Putamen (tissue), 1 donor: ENCODE measurements at regions not wholly inside any gene's neighbourhood (a gene's known extent, or its start where the extent isn't known, plus 50 kb on each side); places are given as distances from the start of the nearest gene placed in this dataset.
"Not testable (repeated sequence)": the region's sequence is repeated elsewhere in the genome, so short reads cannot be mapped to it uniquely, and the experiment has no call there.

Experiments used
- DNase-seq: peaks from one replicate; pipeline ENCODE4 v3.0.0-alpha.2; 2016; ENCODE audit warnings: low spot score

DNA sequence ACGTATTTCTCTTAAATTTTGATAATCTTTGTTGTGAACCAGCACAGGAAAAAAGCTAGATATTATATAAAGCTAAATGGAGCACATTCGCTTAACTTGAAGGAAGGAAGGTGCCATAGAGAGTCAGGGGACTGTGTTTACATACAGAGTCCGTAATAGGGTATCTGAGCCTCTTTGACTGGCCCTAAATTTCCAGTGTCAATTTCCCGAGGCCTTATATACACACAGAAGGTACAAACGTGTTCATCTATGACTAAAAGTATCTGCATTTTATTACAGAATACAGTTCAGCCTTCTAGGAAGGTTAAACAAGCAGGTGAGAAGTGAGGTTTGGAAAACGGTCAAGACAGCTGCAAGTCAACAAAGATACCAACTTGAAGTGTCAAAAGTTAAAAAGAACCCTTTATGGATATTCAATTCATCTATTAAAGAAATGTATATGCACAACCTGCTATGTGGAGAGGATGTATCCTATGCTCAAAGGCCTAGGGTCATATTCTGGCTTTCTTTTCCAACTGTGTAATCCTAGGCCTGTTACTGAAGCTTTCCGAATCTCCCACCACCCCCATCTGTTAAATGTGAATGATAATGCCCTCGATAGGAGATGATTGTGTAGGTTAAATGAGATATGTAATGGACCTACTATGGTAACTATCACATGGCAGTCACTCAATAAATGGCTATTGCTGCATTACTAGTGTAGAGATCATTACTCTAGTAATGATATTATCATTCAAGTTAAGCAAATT, 263.7 kb upstream of the MAF start:
- DNase-seq, result no peak

DNA sequence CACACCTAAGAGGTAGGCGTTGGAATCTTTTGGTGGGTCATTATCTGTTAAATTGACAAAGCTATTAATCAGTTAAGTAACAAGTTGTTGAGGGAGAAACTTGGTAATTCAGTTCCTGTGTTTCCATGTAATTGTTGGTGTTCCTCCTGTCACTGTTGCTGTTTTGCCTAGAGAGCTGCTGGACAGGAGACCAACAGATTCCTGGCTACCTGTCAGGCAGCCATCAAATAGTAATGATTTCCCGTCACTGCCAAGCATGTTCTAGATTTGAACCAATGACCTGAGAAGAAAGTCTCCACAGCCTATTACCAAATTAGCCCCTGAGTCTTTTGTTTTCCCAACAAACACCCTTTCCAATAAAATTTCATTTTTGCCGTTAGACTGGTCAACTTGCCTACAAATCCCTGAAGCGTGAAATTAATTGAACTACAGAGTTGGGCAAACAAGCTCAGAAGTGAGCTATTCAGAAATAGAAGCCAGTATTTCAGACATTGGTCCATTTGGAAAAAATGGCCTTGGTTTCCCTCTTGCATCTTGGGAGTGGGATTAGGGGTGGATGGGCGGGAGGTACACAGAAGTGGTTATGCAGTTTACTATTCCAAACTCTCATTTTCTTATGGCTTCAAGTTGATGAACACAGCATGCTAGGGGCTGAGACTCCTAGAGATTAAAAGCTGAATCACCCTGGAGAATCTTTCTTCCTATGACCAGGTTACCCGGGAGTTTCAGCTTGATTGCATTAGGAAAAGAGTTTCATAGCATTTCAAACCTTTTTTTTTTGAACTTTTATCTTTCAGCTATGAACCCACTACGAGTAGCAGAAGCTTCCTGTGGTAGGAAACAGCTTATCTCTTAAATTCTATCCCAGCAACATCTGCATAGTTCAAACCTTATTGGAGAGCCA, 262.8 kb upstream of the MAF start:
- no peak for DNase-seq

DNA sequence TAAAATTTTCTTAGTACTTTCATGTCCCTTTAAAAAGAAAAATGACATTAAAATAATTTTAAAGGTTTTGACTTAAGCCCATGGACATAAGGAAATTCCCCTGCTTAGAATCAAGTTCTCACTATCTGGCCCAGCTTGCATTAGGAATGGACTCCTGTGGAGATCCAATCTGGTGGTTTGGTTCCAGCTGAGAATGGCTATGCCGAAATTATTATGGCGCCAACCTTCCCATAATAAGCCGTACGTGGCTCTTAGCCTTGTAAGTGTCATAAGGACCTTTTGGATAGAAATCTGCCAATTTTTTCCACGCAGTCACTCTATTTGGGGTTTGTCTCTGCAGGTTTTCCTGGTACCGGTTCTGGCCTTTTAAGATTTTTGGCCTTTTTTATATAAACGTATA, 262.1 kb upstream of the MAF start:
- DNase-seq, result no peak

DNA sequence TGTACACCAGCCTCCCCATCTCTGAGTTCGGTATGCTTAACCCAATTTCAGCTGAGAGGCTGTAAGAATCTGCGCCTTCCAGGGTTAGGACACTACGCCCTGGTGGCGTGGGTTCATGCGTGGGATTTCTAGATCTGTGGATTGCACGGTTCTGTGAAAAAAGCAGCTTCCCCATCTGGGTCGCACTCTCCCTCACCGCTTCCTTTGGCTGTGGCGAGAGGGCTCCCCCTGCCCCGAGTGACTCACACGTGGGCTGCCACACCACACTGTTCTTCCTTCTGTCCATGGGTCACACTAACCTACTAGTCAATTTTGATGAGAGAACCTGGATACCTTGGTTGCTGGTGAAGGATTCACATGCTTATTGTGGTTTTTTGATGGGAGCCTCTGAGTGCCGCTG, 256.0 kb upstream of the MAF start:
- no peak for DNase-seq

DNA sequence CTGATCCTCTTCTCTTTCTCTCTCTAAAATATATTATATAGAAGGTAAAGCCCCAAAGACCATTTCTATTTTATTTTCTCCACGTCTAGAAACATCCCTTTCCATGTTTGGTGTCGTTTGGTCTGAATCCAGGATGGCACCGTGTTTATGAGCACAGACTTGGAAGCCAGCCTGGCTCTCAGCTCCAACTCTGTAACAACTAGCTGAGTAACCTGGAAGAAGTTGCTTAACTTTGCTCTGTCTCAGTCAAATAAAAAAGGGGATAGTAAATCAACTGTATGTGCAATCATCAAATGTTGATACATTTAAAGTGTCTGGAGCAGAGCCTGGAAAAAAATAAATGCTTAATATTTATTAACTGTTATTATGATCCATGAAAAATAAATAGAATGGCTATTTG, 249.8 kb upstream of the MAF start:
- no peak for DNase-seq

DNA sequence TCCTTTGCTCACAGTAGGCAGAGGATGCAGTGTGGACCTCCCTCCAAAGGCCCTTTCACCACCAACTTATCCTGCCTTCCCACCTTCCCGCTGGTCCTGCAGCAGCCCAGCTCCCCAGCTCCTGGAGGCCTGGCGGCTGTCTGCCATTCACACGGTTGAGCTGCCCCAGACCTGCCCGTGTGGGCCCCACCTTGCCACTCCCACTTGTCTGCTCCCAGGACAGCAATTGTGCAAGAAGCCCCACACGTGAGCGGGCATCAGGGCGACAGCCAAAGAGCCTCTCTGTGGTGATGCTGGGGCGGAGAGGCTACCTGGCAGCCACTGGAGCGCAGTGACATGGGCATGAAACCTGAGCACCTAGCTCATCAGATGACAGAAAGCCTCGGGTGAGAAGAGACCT, 248.6 kb upstream of the MAF start:
- no peak for DNase-seq

DNA sequence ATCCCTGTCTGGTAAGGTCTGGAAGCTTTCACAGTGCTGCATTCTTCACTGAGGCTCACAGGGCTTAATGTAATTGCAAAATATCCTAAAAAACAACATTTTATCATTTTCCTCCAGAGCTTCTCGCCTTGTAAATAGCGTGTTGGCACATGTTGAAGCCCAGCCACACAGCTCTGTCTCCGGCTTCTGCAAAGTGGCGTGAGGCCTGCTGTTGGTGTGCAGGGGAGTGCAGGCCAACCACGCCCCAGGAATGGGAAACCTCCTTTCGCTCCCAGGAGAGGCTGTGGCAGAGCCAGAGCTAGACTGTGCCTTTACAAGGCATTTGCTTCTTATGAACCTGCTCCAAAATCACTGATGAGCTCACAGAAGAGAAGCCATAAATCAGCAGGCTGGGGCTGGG, 248.2 kb upstream of the MAF start:
- DNase-seq, result no peak

DNA sequence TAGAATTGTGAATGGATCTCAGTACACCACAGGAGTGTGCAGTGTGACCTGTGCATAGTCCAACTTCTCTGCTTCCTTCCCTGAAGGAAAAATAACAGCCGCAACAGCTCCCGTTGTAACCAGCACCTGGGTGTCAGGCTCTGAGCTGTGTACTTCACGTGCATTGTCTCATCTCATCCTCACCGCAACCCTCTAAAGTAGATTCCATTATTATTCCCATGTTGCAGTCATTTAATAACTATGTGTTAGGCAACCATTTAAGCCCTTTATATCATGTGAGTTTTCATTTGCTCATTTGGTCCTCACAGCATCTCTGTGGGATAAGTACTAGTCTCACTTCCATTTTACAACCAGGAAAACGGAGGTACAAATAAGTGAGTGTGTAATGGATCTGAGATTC, 247.0 kb upstream of the MAF start:
- DNase-seq, result no peak

DNA sequence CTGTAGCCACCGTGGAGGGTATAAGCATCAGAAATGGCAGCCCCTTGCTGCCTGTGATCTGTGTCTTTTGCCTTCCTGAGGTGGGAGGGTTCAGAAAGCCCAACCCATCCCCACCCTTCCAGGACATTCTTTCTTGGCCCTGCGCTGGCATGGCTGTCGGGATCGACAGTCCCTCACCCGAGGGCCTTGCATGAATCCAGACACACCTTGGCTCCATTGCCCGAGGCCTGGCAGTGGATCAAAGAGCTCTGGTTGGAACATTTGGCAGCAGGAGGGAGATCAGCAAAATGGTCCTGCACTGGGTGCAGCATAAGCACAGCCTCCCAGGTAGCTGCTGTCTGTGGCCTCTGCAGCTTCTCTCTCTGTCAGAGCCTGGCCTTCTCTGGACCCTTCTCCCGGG, 246.6 kb upstream of the MAF start:
- DNase-seq, result no peak

DNA sequence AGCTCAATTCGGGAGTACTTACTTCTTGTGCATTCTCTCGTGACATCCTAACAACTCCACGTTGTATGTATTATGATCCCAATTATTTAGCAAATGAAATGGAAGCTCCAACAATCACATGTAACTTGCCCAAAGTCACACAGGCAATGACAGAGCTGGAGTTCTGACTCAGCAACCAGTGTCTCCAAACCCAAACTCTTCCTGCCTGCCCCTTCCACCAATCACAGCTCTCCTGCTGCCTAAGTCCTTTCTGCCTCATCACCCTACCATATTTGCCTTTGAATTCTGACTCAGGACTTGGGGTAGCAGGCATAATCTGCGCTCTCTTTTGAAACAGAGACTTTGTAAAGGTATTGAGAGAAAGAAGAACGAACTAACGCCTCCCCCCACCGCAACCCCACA, 245.2 kb upstream of the MAF start:
- DNase-seq, result no peak

DNA sequence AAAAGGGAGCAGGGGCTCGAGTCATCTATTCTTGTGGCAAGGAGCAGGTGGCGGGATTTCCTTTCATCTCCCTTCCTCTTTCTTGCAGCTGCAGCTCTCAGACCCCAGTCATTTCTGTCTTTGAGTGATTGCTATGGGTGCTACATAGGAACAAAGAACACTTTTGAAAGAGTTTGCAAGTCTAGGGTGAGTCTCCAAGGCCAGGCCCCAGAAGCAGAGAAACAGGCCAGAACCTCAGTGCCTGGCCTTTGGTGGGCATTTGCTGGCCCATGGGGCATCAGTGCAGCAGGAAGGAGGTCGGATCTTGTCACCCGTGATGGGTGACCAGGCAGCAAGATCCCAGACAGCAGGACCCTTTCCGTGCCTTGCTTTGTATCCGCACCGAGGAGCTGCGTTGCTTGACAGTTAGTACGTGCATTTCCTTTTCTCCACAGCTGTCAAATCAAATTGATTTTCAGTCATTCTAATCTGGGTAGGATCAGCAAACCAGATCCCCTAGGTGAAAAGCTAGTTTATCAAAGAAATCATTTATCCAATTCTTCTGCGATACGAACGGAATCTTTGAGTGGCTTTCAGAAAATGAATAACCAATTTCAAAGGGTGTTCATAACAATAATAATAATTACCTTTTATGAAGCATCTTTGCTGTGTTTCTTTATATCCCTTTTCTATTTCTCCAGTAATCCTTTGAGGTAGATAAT, 244.6 kb upstream of the MAF start:
- no peak for DNase-seq

DNA sequence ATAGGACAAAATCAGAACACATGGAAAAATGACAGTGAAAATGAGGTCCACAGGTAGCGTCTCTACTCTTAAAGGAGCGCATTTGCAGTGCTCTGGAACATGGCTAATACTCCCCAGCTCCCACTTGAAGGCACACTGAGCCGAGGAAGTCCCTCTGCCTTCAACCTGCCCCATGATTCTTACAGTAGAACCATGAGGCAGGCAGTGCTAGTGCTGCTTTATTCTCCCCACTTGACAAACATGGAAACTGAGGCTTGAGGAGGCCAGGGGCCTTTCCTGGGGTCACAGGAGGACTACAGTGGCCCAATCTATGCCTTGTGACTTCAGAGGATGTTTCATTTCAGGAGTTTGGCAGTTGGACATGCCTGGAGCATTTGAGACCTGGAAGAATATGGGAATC, 244.1 kb upstream of the MAF start:
- DNase-seq, result no peak

DNA sequence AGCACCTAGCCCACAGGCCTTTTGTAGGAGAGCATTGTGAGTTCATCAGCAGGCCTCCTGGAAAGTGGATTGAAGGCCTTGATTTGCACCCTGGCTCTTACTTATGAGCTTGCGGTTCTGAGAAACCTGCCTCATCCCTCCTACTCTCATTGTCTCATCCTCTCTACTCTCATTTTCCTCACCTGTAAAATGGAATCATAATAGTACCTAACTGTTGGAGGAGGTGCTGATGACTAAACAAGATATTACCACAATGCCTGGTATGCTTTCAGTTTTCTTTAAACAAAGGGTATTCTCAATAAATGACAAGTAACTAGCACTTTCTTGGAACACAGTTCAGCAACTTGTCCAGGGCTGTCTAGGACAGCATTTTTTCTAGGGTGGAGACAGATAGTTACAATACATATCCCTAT, 243.1 kb upstream of the MAF start:
- no peak for DNase-seq

DNA sequence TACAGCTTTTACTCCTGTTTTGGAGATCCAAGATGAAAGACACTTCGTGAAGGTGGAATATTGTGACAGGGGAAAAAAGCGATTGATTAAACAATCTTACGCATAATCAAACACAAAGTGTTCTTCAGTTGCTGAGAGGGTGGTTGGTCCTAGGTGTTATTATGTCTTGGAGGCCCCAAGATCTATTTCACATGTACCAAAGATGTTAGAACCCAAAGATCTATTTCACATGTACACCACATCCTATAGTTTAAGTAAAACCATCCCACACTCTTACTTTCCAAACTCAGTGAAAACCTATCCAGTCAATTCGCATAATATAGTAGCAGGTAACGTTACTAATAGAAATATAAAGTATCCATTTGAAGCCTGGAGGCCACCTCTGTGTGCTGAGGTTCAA, 242.6 kb upstream of the MAF start:
- no peak for DNase-seq

DNA sequence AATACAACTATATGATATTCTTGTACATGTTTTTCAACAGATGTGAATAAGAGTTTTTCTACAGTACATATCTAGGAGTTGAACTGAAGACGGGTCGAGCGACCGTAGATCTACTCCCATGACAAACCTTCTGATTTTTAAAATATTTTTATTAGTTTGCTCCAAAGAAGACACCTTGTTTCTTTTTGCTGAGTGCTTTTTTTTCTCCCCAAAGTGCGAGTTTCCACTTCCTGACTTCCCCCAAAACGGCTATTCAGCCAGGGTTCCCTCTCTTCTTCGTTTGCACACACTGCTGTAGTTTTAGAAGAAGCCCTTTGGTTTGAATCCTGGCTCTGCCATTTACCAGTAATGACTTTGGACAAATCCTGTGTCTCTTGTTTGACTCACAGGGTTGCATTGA, 241.7 kb upstream of the MAF start:
- DNase-seq, result no peak

DNA sequence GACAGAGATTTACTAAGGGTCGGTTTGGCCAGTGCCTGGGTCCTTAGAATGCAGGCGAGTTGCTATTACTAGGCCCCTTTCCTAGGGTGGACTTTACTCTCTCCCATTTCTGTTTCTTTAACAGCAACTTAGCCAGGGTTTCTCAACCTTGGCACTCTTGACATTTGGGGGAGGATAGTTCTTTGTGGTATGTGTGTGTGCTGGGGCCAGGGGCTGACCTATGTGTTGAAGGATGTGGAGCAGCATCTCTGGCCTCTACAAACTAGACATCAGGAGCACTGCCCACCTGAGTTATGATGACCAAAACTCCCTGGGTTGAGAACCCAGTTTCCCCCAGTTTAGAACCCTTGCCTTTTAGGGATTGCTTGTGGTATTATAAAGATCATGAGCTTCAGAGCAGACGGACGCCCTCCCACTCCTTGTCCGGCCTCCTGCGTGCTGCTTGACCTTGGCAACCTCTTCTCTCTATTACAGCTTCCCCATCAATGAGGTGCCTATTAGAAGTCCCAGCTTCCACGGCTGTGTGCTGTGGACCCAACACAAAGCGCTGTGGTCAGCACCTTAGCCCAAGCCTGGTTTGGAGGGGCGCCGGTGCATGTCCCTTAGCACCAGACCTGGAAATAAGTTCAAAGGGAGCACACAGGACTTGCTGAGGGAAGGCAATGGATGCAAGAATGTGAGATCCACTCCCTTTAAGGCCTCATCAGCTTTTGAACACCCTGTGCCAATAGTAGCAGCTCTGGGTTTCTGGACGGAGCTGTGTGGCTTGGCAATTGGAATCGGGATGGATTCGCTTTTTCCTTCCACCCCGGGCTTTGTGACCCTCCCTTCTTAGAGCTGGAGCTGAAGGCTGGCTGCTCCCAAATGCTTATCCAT, 239.2 kb upstream of the MAF start:
- DNase-seq, result no peak

DNA sequence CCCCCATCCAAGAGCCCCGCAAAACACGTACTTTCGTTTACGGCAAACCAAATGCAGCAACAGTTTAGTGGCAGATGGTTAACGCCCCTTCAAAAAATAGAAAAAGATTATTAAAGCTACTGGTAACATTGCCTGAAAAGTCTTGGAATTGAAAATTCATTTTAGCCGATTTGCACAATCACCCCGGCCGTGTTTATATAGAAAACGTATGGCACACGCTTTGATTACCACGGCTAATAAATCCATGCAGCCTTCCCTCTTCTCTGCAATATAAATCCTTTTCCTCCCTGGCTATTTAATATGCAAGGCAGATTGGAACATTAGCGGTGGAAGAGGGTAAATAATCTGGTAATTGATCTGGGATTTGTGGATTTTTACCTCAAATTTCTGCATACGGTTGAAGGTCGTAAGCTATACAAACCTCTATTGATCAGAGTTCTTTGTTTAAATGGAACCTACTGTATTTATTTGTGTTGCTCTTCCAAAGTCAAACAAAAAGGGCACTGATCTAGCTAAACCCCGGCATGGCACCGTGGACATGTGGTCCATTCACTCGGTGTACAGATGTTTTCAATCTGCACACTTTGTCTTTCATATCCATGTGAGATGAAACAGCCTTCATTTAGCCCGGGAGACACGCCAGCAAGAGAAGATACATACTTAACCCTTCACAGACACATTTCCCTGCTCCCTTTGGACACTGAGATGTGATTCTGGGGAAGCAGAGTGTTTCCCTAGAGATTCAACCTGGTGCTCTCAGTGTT, 238.1 kb upstream of the MAF start:
- DNase-seq, result no peak

DNA sequence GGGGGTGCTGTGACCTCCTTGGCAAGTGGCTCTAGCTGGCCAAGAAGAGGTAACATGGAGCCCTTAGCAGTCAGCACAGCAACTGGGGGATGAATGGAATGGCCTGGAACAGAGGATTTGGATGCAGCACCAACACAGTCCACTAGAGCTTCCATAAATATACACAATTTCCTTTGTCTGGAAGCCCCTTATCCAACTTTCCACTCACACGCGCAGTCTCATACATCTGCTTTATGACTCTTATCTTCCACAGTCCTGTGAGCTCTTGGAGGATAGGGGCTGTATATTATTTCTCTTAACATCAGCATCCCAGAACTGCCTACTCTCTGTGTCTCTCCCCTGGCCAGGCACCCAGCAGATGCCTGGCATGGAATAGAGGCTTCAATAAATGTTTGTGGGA, 235.6 kb upstream of the MAF start:
- no peak for DNase-seq

DNA sequence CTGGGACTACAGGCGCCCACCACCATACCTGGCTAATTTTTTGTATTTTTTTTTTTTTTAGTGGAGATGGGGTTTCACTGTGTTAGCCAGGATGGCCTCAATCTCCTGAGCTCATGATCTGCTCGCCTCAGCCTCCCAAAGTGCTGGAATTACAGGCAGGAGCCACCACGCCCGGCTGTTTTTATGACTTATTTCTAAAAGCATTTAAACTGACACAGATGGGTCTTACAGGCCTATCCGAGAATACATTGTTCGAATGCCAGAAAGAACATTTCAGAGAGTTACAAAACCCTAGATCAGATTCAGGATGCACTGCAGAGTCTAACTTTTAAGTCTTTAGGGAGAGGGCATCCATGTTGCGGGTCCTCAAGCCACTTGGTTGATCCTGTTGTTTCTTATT, 234.7 kb upstream of the MAF start:
- DNase-seq, result no peak

DNA sequence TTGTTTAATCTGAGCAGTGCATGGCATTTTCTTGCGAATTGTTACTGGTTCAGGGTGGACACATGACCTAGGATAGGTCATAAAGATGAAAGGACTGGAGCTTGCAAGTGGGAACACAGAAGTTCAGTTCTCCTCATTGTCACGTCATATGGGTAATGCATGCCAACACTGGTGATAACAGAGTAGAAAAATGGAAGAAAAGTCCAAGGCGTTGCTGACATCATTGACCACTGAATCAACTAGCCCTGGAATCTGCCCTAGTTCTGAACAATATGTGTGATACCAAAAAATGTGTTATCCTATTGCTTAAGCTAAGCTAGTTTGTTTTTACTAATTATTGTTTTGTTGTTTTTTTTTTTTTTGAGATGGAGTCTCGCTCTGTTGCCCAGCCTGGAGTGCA, 234.2 kb upstream of the MAF start:
- DNase-seq, result no peak

DNA sequence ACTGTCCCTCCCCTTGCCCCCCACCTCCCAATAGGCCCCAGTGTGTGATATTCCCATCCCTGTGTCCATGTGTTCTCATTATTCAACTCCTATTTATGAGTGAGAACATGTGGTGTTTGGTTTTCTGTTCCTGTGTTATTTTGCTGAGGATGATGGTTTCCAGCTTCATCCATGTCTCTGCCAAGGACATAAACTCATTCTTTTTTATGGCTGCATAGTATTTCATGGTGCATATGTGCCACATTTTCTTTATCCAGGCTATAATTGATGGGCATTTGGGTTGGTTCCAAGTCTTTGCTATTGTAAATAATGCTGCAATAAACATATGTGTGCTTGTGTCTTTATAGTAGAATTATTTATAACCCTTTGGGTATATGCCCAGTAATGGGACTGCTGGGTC, 233.5 kb upstream of the MAF start:
- DNase-seq, result not testable (repeated sequence)
